ENCODE measurements at regions not wholly inside any gene's neighbourhood (a gene's known extent, or its start where the extent isn't known, plus 50 kb on each side); places are given as distances from the start of the nearest gene placed in this dataset.

DNA sequence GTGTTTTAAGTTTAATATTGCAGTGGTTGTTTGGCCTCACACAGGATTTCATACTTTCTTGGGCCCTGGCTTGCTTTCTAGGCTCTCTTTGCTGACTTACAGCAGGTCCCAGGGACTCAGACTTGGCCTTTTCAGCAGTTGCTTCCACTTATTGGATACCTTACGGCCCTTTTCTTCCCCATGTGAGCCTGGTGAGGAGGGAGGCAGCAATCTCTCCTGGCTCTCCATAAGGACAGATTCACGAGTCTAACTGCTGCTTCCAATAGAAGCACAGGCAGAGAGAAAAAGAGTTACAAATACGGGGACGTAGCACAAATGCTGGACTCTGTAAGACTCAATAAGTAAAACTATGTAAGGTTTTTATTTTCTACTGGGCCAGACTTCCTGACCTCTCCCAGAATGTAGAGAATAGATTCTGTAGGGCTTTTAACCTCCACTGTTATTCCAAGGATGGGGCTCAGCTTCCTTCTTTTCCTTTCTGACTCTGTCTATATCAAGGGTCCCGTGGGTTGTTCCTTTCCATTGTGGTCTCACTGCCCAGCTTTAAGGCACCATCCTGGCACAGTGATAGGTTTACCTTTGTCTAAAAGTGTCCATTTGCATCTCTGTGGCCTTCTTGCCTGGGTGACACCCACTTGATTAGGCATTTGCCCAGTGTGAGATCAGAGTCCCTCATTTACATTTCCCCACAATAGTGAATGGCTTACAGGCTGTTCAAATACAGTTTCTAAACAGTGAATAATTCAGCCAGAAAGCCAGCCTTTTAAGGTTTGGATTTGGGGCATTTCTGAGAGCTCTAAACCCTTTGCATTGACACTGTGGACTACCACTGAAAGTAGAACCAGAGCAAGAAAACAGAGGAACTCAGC lies 92.8 kb downstream of the RASSF10 start:
- TF ChIP-seq SIRT6 (IDR thresholded peaks at IDR 0.05; ENCODE audit: low read length) (no peak), POLR2A (IDR thresholded peaks at IDR 0.05; ENCODE audit: control extremely low read depth in 1 of 2, low read depth in 2 of 2, low read length in 2 of 2) (no peak), CHD2 (IDR thresholded peaks at IDR 0.05; ENCODE audit: low read length) (no peak), HDAC6 (IDR thresholded peaks at IDR 0.05; ENCODE audit: low read depth, low read length) (no peak)
- TF ChIP-seq, protein P1, sequence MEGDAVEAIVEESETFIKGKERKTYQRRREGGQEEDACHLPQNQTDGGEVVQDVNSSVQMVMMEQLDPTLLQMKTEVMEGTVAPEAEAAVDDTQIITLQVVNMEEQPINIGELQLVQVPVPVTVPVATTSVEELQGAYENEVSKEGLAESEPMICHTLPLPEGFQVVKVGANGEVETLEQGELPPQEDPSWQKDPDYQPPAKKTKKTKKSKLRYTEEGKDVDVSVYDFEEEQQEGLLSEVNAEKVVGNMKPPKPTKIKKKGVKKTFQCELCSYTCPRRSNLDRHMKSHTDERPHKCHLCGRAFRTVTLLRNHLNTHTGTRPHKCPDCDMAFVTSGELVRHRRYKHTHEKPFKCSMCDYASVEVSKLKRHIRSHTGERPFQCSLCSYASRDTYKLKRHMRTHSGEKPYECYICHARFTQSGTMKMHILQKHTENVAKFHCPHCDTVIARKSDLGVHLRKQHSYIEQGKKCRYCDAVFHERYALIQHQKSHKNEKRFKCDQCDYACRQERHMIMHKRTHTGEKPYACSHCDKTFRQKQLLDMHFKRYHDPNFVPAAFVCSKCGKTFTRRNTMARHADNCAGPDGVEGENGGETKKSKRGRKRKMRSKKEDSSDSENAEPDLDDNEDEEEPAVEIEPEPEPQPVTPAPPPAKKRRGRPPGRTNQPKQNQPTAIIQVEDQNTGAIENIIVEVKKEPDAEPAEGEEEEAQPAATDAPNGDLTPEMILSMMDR (IDR thresholded peaks at IDR 0.05; ENCODE audit: control extremely low read depth in 1 of 3, insufficient read depth in 1 of 3, low read depth in 1 of 3, low read length in 3 of 3) = no peak
